Colonic mucosa (tissue), 4 donors: ENCODE measurements at regions not wholly inside any gene's neighbourhood (a gene's known extent, or its start where the extent isn't known, plus 50 kb on each side); places are given as distances from the start of the nearest gene placed in this dataset.

Experiments used
- DNase-seq: peaks from one replicate; pipeline ENCODE4 v3.0.0-alpha.2; 2020
- H3K27ac ChIP-seq: fragments of 200-600 bp; one replicate; pipeline ENCODE4 v1.8.0; 2021
- H3K27me3 ChIP-seq: fragments of 200-600 bp; one replicate; pipeline ENCODE4 v1.8.0; 2021
- H3K36me3 ChIP-seq: fragments of 200-600 bp; one replicate; pipeline ENCODE4 v1.8.0; 2021
- H3K4me1 ChIP-seq: fragments of 200-600 bp; one replicate; pipeline ENCODE4 v1.8.0; 2021; ENCODE audit warnings: mild to moderate bottlenecking
- H3K4me3 ChIP-seq: fragments of 200-600 bp; one replicate; pipeline ENCODE4 v1.8.0; 2021
- H3K9ac ChIP-seq, 2 donors: one replicate each; pipeline ENCODE4 v1.7.0; 2013; ENCODE audit warnings: control low read depth in 2 of 2, low read depth in 2 of 2, low read length in 2 of 2
- H3K9me3 ChIP-seq: fragments of 200-600 bp; one replicate; pipeline ENCODE4 v1.8.0; 2021
- intact Hi-C: fragments of 100-400 bp; cut with DNase I; formaldehyde crosslinking; loops from one replicate; pipeline ENCODE4 v1.14.1; 2022
- TF ChIP-seq, protein P1 (sequence below): fragments of 200-600 bp; IDR thresholded peaks from one replicate; pipeline ENCODE4 v1.8.0; 2022; ENCODE audit warnings: antibody characterized with exemption, mild to moderate bottlenecking
- donor health status: healthy.
- donor health status: DM: no; HTN: no; CAD: no.
- donor health status: DM: no; HTN: no; CAD: no.

- H3K9ac ChIP-seq = no peak overlapping the region
- H3K27ac ChIP-seq = no peak overlapping the region
- TF ChIP-seq, protein P1, sequence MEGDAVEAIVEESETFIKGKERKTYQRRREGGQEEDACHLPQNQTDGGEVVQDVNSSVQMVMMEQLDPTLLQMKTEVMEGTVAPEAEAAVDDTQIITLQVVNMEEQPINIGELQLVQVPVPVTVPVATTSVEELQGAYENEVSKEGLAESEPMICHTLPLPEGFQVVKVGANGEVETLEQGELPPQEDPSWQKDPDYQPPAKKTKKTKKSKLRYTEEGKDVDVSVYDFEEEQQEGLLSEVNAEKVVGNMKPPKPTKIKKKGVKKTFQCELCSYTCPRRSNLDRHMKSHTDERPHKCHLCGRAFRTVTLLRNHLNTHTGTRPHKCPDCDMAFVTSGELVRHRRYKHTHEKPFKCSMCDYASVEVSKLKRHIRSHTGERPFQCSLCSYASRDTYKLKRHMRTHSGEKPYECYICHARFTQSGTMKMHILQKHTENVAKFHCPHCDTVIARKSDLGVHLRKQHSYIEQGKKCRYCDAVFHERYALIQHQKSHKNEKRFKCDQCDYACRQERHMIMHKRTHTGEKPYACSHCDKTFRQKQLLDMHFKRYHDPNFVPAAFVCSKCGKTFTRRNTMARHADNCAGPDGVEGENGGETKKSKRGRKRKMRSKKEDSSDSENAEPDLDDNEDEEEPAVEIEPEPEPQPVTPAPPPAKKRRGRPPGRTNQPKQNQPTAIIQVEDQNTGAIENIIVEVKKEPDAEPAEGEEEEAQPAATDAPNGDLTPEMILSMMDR = no peak
- H3K27me3 ChIP-seq = no peaks in the 10 kb centered on the region
- no peaks in the 10 kb centered on the region for H3K36me3 ChIP-seq
- H3K4me3 ChIP-seq = no peak overlapping the region
- no peak for DNase-seq
- no peaks in the 10 kb centered on the region for H3K4me1 ChIP-seq
- intact Hi-C loops = no loop called here
- H3K9me3 ChIP-seq = no peaks in the 10 kb centered on the region
Observed at GRCh38 chr2:134198006-134198634, 55.8 kb upstream of the MGAT5 start.

- H3K9me3 ChIP-seq = no peaks in the 10 kb centered on the region
- H3K4me3 ChIP-seq = no peak overlapping the region
- no peaks in the 10 kb centered on the region for H3K36me3 ChIP-seq
- DNase-seq = no peak
- H3K27me3 ChIP-seq = no peaks in the 10 kb centered on the region
- no peak overlapping the region for H3K27ac ChIP-seq
- no peak overlapping the region for H3K9ac ChIP-seq
- H3K4me1 ChIP-seq = no peaks in the 10 kb centered on the region
- TF ChIP-seq, protein P1 = no peak
- intact Hi-C loops = no loop called here
Observed at GRCh38 chr2:134199123-134199522, 54.7 kb upstream of the MGAT5 start.

DNA sequence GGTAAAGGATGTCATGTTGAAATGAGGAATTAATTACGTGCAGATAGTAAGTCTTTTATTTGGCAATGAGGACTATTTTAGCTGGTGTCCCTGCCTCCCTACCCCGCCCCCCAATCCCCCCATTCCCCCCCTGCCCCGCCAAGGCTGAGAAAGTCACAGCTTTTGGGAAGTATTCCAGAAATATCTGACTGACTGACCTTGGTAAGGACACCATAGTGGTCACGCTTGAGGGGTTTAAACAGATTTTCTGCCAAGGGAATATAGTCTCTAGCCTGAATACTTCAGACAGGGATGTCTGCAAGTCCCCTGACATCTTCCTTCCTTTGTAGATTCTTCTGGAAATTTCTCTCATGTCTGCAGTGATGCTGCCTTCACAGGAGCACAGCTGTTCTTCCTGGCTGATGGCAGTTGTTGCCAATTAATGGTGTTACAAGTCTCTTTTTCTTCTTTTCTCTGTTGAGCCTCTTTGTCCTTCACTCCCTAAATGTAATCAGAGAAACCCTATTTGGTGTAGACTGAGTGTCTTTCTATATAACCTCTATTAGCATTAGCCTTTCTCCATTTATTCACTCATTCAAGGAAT, 53.7 kb upstream of the MGAT5 start:
- Histone ChIP-seq H3K27me3 (no peaks in the 10 kb centered on the region), H3K9ac (no peak overlapping the region), H3K27ac (no peak overlapping the region), H3K4me1 (no peaks in the 10 kb centered on the region), H3K4me3 (no peak overlapping the region), H3K9me3 (no peaks in the 10 kb centered on the region), H3K36me3 (no peaks in the 10 kb centered on the region)
- intact Hi-C loops = no loop called here
- TF ChIP-seq, protein P1 = no peak
- no peak for DNase-seq

DNA sequence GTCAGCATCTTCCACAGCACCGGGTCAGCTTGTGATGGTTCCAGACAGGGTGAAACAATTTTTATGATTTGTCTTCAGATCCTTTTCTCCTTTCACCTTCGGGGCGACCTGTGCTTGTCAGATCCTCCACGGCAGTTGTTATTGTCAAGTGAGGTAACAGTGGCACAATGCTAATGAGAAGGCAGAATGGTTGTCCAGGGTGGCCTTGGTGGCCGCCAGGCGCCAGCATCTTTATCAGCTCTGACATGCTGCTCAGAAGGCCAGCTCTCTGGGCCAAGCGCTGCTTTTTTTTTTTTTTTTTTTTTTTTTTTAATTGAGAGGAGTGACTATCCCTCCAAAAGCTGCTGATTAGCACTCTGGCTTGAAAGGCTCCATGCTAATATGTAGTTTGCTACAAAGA, 52.3 kb upstream of the MGAT5 start:
- no peaks in the 10 kb centered on the region for H3K9me3 ChIP-seq
- no peak overlapping the region for H3K27ac ChIP-seq
- TF ChIP-seq, protein P1 = no peak
- no peaks in the 10 kb centered on the region for H3K4me1 ChIP-seq
- no peaks in the 10 kb centered on the region for H3K27me3 ChIP-seq
- intact Hi-C loops = no loop called here
- no peaks in the 10 kb centered on the region for H3K36me3 ChIP-seq
- no peak overlapping the region for H3K9ac ChIP-seq
- DNase-seq = no peak
- H3K4me3 ChIP-seq = no peak overlapping the region

- Histone ChIP-seq H3K36me3 (no peaks in the 10 kb centered on the region), H3K9ac (no peak overlapping the region), H3K4me1 (no peaks in the 10 kb centered on the region), H3K27me3 (no peaks in the 10 kb centered on the region), H3K4me3 (no peak overlapping the region), H3K9me3 (no peaks in the 10 kb centered on the region), H3K27ac (no peak overlapping the region)
- TF ChIP-seq, protein P1 = no peak
- DNase-seq = no peak
- intact Hi-C loops = no loop called here
Observed at GRCh38 chr2:134202371-134202770, 51.5 kb upstream of the MGAT5 start.
